ENCODE measurements at regions not wholly inside any gene's neighbourhood (a gene's known extent, or its start where the extent isn't known, plus 50 kb on each side); places are given as distances from the start of the nearest gene placed in this dataset.

- Histone ChIP-seq H3K27me3 (ENCODE audit: control insufficient read depth in 3 of 3, insufficient read depth in 3 of 3, low read length in 3 of 3) (peaks cover 10 to 57% (median 47%) of the 10 kb centered on the region in 3 donors), H3K4me1 (ENCODE audit: control insufficient read depth in 3 of 3, insufficient read depth in 3 of 3, low read length in 3 of 3) (peaks cover 0 to 2% (median 0%) of the 10 kb centered on the region in 3 donors), H3K9me3 (ENCODE audit: control insufficient read depth in 3 of 3, low read length in 3 of 3) (peaks cover 0 to 6% (median 0%) of the 10 kb centered on the region in 3 donors), H3K4me3 (ENCODE audit: low read length in 3 of 3) (no peak overlapping the region), H3K27ac (ENCODE audit: low read depth, low read length) (no peak overlapping the region), H3K9ac (ENCODE audit: low read depth in 1 of 3, low read length in 3 of 3) (no peak overlapping the region), H3K36me3 (ENCODE audit: control insufficient read depth in 3 of 3, insufficient read depth in 3 of 3, low read length in 3 of 3) (no peaks in the 10 kb centered on the region)
These were observed 348.0 kb downstream of the CTTN start for GRCh38 chr11:70746351-70746750.

- H3K9ac ChIP-seq (ENCODE audit: low read depth in 1 of 3, low read length in 3 of 3): no peak overlapping the region
- H3K27ac ChIP-seq (ENCODE audit: low read depth, low read length): no peak overlapping the region
- no peak overlapping the region for H3K4me3 ChIP-seq (ENCODE audit: low read length in 3 of 3)
- no peaks in the 10 kb centered on the region for H3K36me3 ChIP-seq (ENCODE audit: control insufficient read depth in 3 of 3, insufficient read depth in 3 of 3, low read length in 3 of 3)
- peaks cover 2 to 49% (median 38%) of the 10 kb centered on the region in 3 donors for H3K27me3 ChIP-seq (ENCODE audit: control insufficient read depth in 3 of 3, insufficient read depth in 3 of 3, low read length in 3 of 3)
- peaks cover 0 to 8% (median 0%) of the 10 kb centered on the region in 3 donors for H3K9me3 ChIP-seq (ENCODE audit: control insufficient read depth in 3 of 3, low read length in 3 of 3)
- H3K4me1 ChIP-seq (ENCODE audit: control insufficient read depth in 3 of 3, insufficient read depth in 3 of 3, low read length in 3 of 3): peaks cover 0 to 2% (median 0%) of the 10 kb centered on the region in 3 donors
These were observed 349.0 kb downstream of the CTTN start for GRCh38 chr11:70747285-70747684.

GRCh38 chr11:70747921-70748320, 349.6 kb downstream of the CTTN start:
- Histone ChIP-seq H3K4me3 (ENCODE audit: low read length in 3 of 3) (no peak overlapping the region), H3K36me3 (ENCODE audit: control insufficient read depth in 3 of 3, insufficient read depth in 3 of 3, low read length in 3 of 3) (no peaks in the 10 kb centered on the region), H3K9me3 (ENCODE audit: control insufficient read depth in 3 of 3, low read length in 3 of 3) (peaks cover 0 to 8% (median 0%) of the 10 kb centered on the region in 3 donors), H3K27ac (ENCODE audit: low read depth, low read length) (no peak overlapping the region), H3K9ac (ENCODE audit: low read depth in 1 of 3, low read length in 3 of 3) (no peak overlapping the region), H3K27me3 (ENCODE audit: control insufficient read depth in 3 of 3, insufficient read depth in 3 of 3, low read length in 3 of 3) (peaks cover 0 to 45% (median 34%) of the 10 kb centered on the region in 3 donors), H3K4me1 (ENCODE audit: control insufficient read depth in 3 of 3, insufficient read depth in 3 of 3, low read length in 3 of 3) (peaks cover 0 to 2% (median 0%) of the 10 kb centered on the region in 3 donors)

- no peaks in the 10 kb centered on the region for H3K36me3 ChIP-seq (ENCODE audit: control insufficient read depth in 3 of 3, insufficient read depth in 3 of 3, low read length in 3 of 3)
- no peak overlapping the region for H3K4me3 ChIP-seq (ENCODE audit: low read length in 3 of 3)
- peaks cover 0 to 8% (median 0%) of the 10 kb centered on the region in 3 donors for H3K9me3 ChIP-seq (ENCODE audit: control insufficient read depth in 3 of 3, low read length in 3 of 3)
- no peak overlapping the region for H3K27ac ChIP-seq (ENCODE audit: low read depth, low read length)
- H3K27me3 ChIP-seq (ENCODE audit: control insufficient read depth in 3 of 3, insufficient read depth in 3 of 3, low read length in 3 of 3): peaks cover 4 to 20% (median 13%) of the 10 kb centered on the region in 3 donors
- H3K9ac ChIP-seq (ENCODE audit: low read depth in 1 of 3, low read length in 3 of 3): no peak overlapping the region
- H3K4me1 ChIP-seq (ENCODE audit: control insufficient read depth in 3 of 3, insufficient read depth in 3 of 3, low read length in 3 of 3): peaks cover 0 to 4% (median 2%) of the 10 kb centered on the region in 3 donors
These were observed 352.9 kb downstream of the CTTN start for GRCh38 chr11:70751142-70751734.

GRCh38 chr11:70755410-70756158, 357.3 kb downstream of the CTTN start:
- Histone ChIP-seq H3K36me3 (ENCODE audit: control insufficient read depth in 3 of 3, insufficient read depth in 3 of 3, low read length in 3 of 3) (no peaks in the 10 kb centered on the region), H3K4me1 (ENCODE audit: control insufficient read depth in 3 of 3, insufficient read depth in 3 of 3, low read length in 3 of 3) (peaks cover 0 to 4% (median 0%) of the 10 kb centered on the region in 3 donors), H3K27ac (ENCODE audit: low read depth, low read length) (no peak overlapping the region), H3K4me3 (ENCODE audit: low read length in 3 of 3) (peak overlapping the region in 1 of 3 donors; percentile 13), H3K9me3 (ENCODE audit: control insufficient read depth in 3 of 3, low read length in 3 of 3) (peaks cover 0 to 6% (median 0%) of the 10 kb centered on the region in 3 donors), H3K9ac (ENCODE audit: low read depth in 1 of 3, low read length in 3 of 3) (no peak overlapping the region), H3K27me3 (ENCODE audit: control insufficient read depth in 3 of 3, insufficient read depth in 3 of 3, low read length in 3 of 3) (peaks cover 4 to 24% (median 20%) of the 10 kb centered on the region in 3 donors)

GRCh38 chr11:70756341-70756740, 358.0 kb downstream of the CTTN start:
- Histone ChIP-seq H3K9me3 (ENCODE audit: control insufficient read depth in 3 of 3, low read length in 3 of 3) (peaks cover 0 to 2% (median 2%) of the 10 kb centered on the region in 3 donors), H3K27me3 (ENCODE audit: control insufficient read depth in 3 of 3, insufficient read depth in 3 of 3, low read length in 3 of 3) (peaks cover 4 to 27% (median 27%) of the 10 kb centered on the region in 3 donors), H3K4me1 (ENCODE audit: control insufficient read depth in 3 of 3, insufficient read depth in 3 of 3, low read length in 3 of 3) (peaks cover 0 to 4% (median 0%) of the 10 kb centered on the region in 3 donors), H3K36me3 (ENCODE audit: control insufficient read depth in 3 of 3, insufficient read depth in 3 of 3, low read length in 3 of 3) (no peaks in the 10 kb centered on the region), H3K4me3 (ENCODE audit: low read length in 3 of 3) (no peak overlapping the region), H3K27ac (ENCODE audit: low read depth, low read length) (no peak overlapping the region), H3K9ac (ENCODE audit: low read depth in 1 of 3, low read length in 3 of 3) (no peak overlapping the region)

GRCh38 chr11:70756756-70757155, 358.4 kb downstream of the CTTN start:
- Histone ChIP-seq H3K27ac (ENCODE audit: low read depth, low read length) (no peak overlapping the region), H3K9me3 (ENCODE audit: control insufficient read depth in 3 of 3, low read length in 3 of 3) (peaks cover 0 to 2% (median 0%) of the 10 kb centered on the region in 3 donors), H3K4me3 (ENCODE audit: low read length in 3 of 3) (no peak overlapping the region), H3K9ac (ENCODE audit: low read depth in 1 of 3, low read length in 3 of 3) (no peak overlapping the region), H3K27me3 (ENCODE audit: control insufficient read depth in 3 of 3, insufficient read depth in 3 of 3, low read length in 3 of 3) (peaks cover 4 to 30% (median 27%) of the 10 kb centered on the region in 3 donors), H3K4me1 (ENCODE audit: control insufficient read depth in 3 of 3, insufficient read depth in 3 of 3, low read length in 3 of 3) (peaks cover 0 to 4% (median 0%) of the 10 kb centered on the region in 3 donors), H3K36me3 (ENCODE audit: control insufficient read depth in 3 of 3, insufficient read depth in 3 of 3, low read length in 3 of 3) (no peaks in the 10 kb centered on the region)

- Histone ChIP-seq H3K27ac (ENCODE audit: low read depth, low read length) (no peak overlapping the region), H3K27me3 (ENCODE audit: control insufficient read depth in 3 of 3, insufficient read depth in 3 of 3, low read length in 3 of 3) (peaks cover 4 to 31% (median 27%) of the 10 kb centered on the region in 3 donors), H3K4me1 (ENCODE audit: control insufficient read depth in 3 of 3, insufficient read depth in 3 of 3, low read length in 3 of 3) (peaks cover 0 to 4% (median 0%) of the 10 kb centered on the region in 3 donors), H3K36me3 (ENCODE audit: control insufficient read depth in 3 of 3, insufficient read depth in 3 of 3, low read length in 3 of 3) (no peaks in the 10 kb centered on the region), H3K9me3 (ENCODE audit: control insufficient read depth in 3 of 3, low read length in 3 of 3) (peaks cover 0 to 2% (median 0%) of the 10 kb centered on the region in 3 donors), H3K4me3 (ENCODE audit: low read length in 3 of 3) (no peak overlapping the region), H3K9ac (ENCODE audit: low read depth in 1 of 3, low read length in 3 of 3) (no peak overlapping the region)
These were observed 358.9 kb downstream of the CTTN start for GRCh38 chr11:70757241-70757640.

- Histone ChIP-seq H3K27me3 (ENCODE audit: control insufficient read depth in 3 of 3, insufficient read depth in 3 of 3, low read length in 3 of 3) (peaks cover 4 to 40% (median 30%) of the 10 kb centered on the region in 3 donors), H3K27ac (ENCODE audit: low read depth, low read length) (no peak overlapping the region), H3K4me1 (ENCODE audit: control insufficient read depth in 3 of 3, insufficient read depth in 3 of 3, low read length in 3 of 3) (peaks cover 0 to 4% (median 0%) of the 10 kb centered on the region in 3 donors), H3K9me3 (ENCODE audit: control insufficient read depth in 3 of 3, low read length in 3 of 3) (peaks cover 0 to 2% (median 0%) of the 10 kb centered on the region in 3 donors), H3K9ac (ENCODE audit: low read depth in 1 of 3, low read length in 3 of 3) (no peak overlapping the region), H3K4me3 (ENCODE audit: low read length in 3 of 3) (no peak overlapping the region), H3K36me3 (ENCODE audit: control insufficient read depth in 3 of 3, insufficient read depth in 3 of 3, low read length in 3 of 3) (no peaks in the 10 kb centered on the region)
These were observed 359.9 kb downstream of the CTTN start for GRCh38 chr11:70758206-70758605.

GRCh38 chr11:70759846-70760245, 361.5 kb downstream of the CTTN start:
- Histone ChIP-seq H3K27me3 (ENCODE audit: control insufficient read depth in 3 of 3, insufficient read depth in 3 of 3, low read length in 3 of 3) (peaks cover 4 to 41% (median 30%) of the 10 kb centered on the region in 3 donors), H3K4me3 (ENCODE audit: low read length in 3 of 3) (no peak overlapping the region), H3K4me1 (ENCODE audit: control insufficient read depth in 3 of 3, insufficient read depth in 3 of 3, low read length in 3 of 3) (peaks cover 0 to 4% (median 0%) of the 10 kb centered on the region in 3 donors), H3K36me3 (ENCODE audit: control insufficient read depth in 3 of 3, insufficient read depth in 3 of 3, low read length in 3 of 3) (no peaks in the 10 kb centered on the region), H3K27ac (ENCODE audit: low read depth, low read length) (no peak overlapping the region), H3K9ac (ENCODE audit: low read depth in 1 of 3, low read length in 3 of 3) (no peak overlapping the region), H3K9me3 (ENCODE audit: control insufficient read depth in 3 of 3, low read length in 3 of 3) (peaks cover 0 to 2% (median 0%) of the 10 kb centered on the region in 3 donors)
